ENCODE measurements at regions not wholly inside any gene's neighbourhood (a gene's known extent, or its start where the extent isn't known, plus 50 kb on each side); places are given as distances from the start of the nearest gene placed in this dataset.
A peak's percentile ranks its signal among the peaks of the same experiment; 100 is the strongest.

DNA sequence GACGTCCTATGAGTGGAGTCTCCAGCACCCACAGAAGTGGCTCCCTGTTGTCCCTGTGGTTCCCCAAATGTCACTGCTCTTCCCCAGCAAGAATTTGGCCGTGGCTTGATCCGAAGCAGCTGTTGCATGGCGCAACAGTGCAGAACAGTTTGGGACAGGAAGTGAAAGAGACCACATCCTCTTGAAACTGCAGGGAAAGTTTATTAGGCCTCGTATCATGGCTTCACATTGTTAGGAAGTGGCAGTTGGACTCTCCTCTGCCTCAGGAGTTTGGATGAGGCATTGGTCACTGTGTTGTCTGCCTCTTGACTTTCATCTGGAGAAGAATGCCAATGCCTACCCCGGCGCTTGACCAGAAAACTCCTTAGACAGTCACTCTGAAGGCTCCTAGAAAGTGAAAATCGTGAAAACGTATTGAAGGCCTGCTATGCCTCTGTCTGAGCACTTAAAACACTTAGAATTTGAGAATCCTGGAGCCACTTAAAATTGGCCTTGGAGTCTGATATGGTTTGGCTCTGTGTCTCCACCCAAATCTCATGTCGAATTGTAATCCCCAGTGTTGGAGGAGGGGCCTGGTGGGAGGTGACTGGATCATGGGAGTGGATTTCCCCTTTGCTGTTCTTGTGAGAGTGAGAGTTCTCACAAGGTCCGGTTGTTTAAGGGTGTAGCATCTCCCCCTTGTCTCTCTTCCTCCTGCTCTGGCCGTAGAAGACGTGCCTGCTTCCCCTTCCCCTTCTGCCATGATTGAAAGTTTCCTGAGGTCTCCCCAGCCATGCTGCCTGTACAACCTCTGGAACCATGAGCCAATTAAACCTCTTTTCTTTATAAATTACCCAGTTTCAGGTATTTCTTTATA lies 334.9 kb upstream of the JARID2 start:
- TF ChIP-seq, protein P1, sequence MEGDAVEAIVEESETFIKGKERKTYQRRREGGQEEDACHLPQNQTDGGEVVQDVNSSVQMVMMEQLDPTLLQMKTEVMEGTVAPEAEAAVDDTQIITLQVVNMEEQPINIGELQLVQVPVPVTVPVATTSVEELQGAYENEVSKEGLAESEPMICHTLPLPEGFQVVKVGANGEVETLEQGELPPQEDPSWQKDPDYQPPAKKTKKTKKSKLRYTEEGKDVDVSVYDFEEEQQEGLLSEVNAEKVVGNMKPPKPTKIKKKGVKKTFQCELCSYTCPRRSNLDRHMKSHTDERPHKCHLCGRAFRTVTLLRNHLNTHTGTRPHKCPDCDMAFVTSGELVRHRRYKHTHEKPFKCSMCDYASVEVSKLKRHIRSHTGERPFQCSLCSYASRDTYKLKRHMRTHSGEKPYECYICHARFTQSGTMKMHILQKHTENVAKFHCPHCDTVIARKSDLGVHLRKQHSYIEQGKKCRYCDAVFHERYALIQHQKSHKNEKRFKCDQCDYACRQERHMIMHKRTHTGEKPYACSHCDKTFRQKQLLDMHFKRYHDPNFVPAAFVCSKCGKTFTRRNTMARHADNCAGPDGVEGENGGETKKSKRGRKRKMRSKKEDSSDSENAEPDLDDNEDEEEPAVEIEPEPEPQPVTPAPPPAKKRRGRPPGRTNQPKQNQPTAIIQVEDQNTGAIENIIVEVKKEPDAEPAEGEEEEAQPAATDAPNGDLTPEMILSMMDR (IDR thresholded peaks at IDR 0.05; ENCODE audit: insufficient read depth, low read length, poor library complexity, severe bottlenecking): no peak
- no peak for TF ChIP-seq EZH2phosphoT487 (conservative IDR thresholded peaks at IDR 0.05; ENCODE audit: low read length)

DNA sequence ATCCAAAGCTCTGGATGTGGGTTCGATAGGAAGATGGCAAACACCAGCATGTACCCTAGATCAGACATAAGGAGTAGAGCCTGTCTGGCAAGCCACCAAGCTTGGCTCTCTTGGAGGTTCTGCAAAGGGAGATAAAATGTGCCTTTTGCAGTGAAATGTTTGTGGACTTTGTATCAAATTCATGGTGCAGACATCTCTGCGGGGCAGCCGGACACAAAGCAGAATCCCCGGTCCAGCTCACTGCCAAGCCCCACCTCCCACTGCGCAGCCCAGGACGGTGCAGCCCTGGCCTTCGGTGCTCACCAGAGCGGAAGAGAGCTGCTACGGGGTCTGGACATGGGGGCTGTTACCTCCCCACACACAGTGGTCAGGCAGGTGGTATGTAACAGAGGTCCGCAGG lies 333.6 kb upstream of the JARID2 start:
- Histone ChIP-seq H3K9ac (ENCODE audit: low read length) (no peak overlapping the region), H3K4me2 (ENCODE audit: low read depth, low read length, poor library complexity, severe bottlenecking) (no peak overlapping the region), H3K27me3 (ENCODE audit: low read length) (no peaks in the 10 kb centered on the region), H3K4me3 (ENCODE audit: insufficient read depth, low read length, poor library complexity, severe bottlenecking) (no peak overlapping the region), H3K36me3 (ENCODE audit: low read length) (no peaks in the 10 kb centered on the region), H2AFZ (ENCODE audit: low read depth, low read length, severe bottlenecking) (no peak overlapping the region), H3K9me2 (replicated peaks; ENCODE audit: insufficient read depth, low read length) (no peaks in the 10 kb centered on the region), H3K79me2 (ENCODE audit: insufficient read depth, low read length) (no peaks in the 10 kb centered on the region), H3F3A (ENCODE audit: insufficient read depth) (no peaks in the 10 kb centered on the region), H3K9me3 (ENCODE audit: insufficient read depth, low read length) (no peaks in the 10 kb centered on the region), H4K20me1 (ENCODE audit: low read depth, low read length) (no peaks in the 10 kb centered on the region), H3K27ac (ENCODE audit: low read depth, low read length) (no peak overlapping the region)
- TF ChIP-seq, protein P1 (IDR thresholded peaks at IDR 0.05; ENCODE audit: insufficient read depth, low read length, poor library complexity, severe bottlenecking): no peak
- no peak for TF ChIP-seq EZH2phosphoT487 (conservative IDR thresholded peaks at IDR 0.05; ENCODE audit: low read length)

More for the DNA sequence above, 334.9 kb upstream of the JARID2 start:
- Histone ChIP-seq H4K20me1 (ENCODE audit: low read depth, low read length) (no peaks in the 10 kb centered on the region), H3K9me3 (ENCODE audit: insufficient read depth, low read length) (no peaks in the 10 kb centered on the region), H3K9ac (ENCODE audit: low read length) (no peak overlapping the region), H2AFZ (ENCODE audit: low read depth, low read length, severe bottlenecking) (no peak overlapping the region), H3K27me3 (ENCODE audit: low read length) (no peaks in the 10 kb centered on the region), H3K79me2 (ENCODE audit: insufficient read depth, low read length) (no peaks in the 10 kb centered on the region), H3K36me3 (ENCODE audit: low read length) (no peaks in the 10 kb centered on the region), H3K4me3 (ENCODE audit: insufficient read depth, low read length, poor library complexity, severe bottlenecking) (no peak overlapping the region), H3K4me2 (ENCODE audit: low read depth, low read length, poor library complexity, severe bottlenecking) (peak overlapping the region; percentile 0), H3F3A (ENCODE audit: insufficient read depth) (no peaks in the 10 kb centered on the region), H3K27ac (ENCODE audit: low read depth, low read length) (no peak overlapping the region), H3K9me2 (replicated peaks; ENCODE audit: insufficient read depth, low read length) (no peaks in the 10 kb centered on the region)

DNA sequence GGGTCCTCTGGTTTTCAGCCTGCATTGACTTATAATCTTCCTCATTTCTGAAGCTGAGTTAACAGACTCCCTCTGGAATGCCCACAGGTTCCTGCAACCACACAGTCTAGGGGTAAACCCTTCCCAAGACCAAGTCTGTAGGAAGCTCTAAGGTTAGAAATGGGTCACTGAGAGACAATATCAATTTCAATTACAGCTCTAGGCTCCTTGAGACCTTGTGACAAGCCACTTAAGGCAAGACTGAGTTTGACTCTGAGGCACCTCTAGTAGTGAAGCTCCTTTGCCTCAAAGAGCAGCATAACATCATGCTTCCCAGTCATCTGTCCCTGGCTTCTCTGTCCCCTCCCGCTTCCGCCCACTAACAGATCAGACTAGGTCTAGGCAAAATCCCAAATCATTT lies 333.2 kb upstream of the JARID2 start:
- Histone ChIP-seq H3K4me2 (ENCODE audit: low read depth, low read length, poor library complexity, severe bottlenecking) (no peak overlapping the region), H3K79me2 (ENCODE audit: insufficient read depth, low read length) (no peaks in the 10 kb centered on the region), H3K4me3 (ENCODE audit: insufficient read depth, low read length, poor library complexity, severe bottlenecking) (no peak overlapping the region), H3K27ac (ENCODE audit: low read depth, low read length) (no peak overlapping the region), H3K9me3 (ENCODE audit: insufficient read depth, low read length) (no peaks in the 10 kb centered on the region), H2AFZ (ENCODE audit: low read depth, low read length, severe bottlenecking) (no peak overlapping the region), H3K9me2 (replicated peaks; ENCODE audit: insufficient read depth, low read length) (no peaks in the 10 kb centered on the region), H4K20me1 (ENCODE audit: low read depth, low read length) (no peaks in the 10 kb centered on the region), H3K9ac (ENCODE audit: low read length) (no peak overlapping the region), H3K36me3 (ENCODE audit: low read length) (no peaks in the 10 kb centered on the region), H3K27me3 (ENCODE audit: low read length) (no peaks in the 10 kb centered on the region), H3F3A (ENCODE audit: insufficient read depth) (no peaks in the 10 kb centered on the region)
- TF ChIP-seq, protein P1 (IDR thresholded peaks at IDR 0.05; ENCODE audit: insufficient read depth, low read length, poor library complexity, severe bottlenecking): no peak
- no peak for TF ChIP-seq EZH2phosphoT487 (conservative IDR thresholded peaks at IDR 0.05; ENCODE audit: low read length)
